ENCODE measurements at regions not wholly inside any gene's neighbourhood (a gene's known extent, or its start where the extent isn't known, plus 50 kb on each side); places are given as distances from the start of the nearest gene placed in this dataset.

DNA sequence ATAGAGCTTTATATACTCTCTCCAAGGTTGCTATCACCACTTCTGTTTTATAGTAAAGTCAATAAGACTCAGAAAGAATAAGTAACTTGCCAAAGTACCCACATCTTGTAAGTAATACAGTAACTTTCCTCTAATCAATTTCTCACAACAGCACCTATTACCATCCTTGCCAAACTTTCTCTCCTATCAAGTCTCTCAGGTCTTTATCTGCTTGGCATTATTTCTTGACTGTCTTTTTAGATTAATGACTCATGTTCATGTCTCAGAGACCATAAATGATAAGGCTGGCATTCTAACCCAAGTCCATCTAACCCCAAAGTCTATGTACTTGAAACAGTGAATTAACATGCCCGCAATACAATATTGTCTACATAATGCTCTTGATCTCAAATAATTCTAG lies 618.0 kb upstream of the ZEB2 start:
- TF ChIP-seq, protein P1, sequence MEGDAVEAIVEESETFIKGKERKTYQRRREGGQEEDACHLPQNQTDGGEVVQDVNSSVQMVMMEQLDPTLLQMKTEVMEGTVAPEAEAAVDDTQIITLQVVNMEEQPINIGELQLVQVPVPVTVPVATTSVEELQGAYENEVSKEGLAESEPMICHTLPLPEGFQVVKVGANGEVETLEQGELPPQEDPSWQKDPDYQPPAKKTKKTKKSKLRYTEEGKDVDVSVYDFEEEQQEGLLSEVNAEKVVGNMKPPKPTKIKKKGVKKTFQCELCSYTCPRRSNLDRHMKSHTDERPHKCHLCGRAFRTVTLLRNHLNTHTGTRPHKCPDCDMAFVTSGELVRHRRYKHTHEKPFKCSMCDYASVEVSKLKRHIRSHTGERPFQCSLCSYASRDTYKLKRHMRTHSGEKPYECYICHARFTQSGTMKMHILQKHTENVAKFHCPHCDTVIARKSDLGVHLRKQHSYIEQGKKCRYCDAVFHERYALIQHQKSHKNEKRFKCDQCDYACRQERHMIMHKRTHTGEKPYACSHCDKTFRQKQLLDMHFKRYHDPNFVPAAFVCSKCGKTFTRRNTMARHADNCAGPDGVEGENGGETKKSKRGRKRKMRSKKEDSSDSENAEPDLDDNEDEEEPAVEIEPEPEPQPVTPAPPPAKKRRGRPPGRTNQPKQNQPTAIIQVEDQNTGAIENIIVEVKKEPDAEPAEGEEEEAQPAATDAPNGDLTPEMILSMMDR (IDR thresholded peaks at IDR 0.05), result no peak
- TF ChIP-seq POLR2A (IDR thresholded peaks at IDR 0.05), result no peak
- no peak for TF ChIP-seq EP300 (IDR thresholded peaks at IDR 0.05)

All from suprapubic skin (tissue), 3 donors.